GM21619 (cell line): ENCODE measurements at regions not wholly inside any gene's neighbourhood (a gene's known extent, or its start where the extent isn't known, plus 50 kb on each side); places are given as distances from the start of the nearest gene placed in this dataset.

Source experiments
- ATAC-seq: cut with Tn5 transposase; IDR thresholded peaks from one replicate; pipeline ENCODE4 v1.9.1; 2021; ENCODE audit not compliant: unreplicated experiment

DNA sequence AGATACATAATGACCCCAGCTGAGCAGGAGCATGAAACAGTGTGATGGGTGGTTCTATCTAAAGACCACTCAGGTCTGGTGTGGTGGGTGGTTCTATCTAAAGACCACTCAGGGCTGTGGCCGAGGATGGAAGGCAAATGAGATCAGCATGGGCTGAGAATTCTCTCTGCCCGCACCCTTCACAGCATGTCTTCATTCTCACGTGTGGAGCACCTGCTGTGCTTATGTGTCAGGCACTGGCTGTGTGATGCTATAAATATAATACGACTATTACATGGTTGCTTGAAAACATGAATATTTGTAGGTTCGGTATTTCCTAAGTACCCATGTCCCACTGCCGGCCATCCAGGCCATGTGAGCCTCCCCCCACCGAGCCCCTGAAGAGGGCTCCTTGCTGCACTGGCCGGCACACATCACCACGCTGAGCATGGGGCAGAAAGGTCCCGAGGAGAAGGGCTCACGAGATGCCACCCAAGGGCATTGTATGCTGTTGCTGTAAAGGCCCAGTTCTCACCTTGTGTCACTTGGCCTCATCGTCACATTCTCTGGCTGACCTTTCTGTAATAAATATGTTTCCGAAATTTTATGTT, 810.2 kb downstream of the UQCRFS1 start:
- no peak for ATAC-seq

GRCh38 chr19:28401739-28402424, 811.1 kb downstream of the UQCRFS1 start:
- ATAC-seq, result no peak

- ATAC-seq, result no peak
Observed at GRCh38 chr19:28400953-28401671, 811.8 kb downstream of the UQCRFS1 start.

GRCh38 chr19:28399187-28399586, 813.8 kb downstream of the UQCRFS1 start:
- ATAC-seq, result no peak

DNA sequence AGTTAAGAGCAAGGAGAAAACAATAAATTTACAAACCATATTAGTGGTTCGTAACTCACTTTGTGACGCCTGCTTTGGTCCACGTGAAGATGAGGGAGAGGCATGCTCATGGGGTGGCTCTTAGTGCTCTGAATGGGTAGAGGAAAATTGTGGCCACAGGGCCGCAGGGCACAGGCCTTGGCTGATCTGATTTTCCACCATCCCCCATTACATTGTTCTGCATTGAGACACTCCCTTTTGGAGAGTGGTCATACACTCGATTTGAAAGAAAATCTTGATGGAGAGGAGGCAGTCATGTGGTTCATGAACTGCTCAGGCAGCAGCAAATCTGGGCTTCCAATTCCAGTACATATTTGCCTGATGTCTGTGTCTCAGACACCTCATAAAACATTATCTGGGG, 815.2 kb downstream of the UQCRFS1 start:
- no peak for ATAC-seq

DNA sequence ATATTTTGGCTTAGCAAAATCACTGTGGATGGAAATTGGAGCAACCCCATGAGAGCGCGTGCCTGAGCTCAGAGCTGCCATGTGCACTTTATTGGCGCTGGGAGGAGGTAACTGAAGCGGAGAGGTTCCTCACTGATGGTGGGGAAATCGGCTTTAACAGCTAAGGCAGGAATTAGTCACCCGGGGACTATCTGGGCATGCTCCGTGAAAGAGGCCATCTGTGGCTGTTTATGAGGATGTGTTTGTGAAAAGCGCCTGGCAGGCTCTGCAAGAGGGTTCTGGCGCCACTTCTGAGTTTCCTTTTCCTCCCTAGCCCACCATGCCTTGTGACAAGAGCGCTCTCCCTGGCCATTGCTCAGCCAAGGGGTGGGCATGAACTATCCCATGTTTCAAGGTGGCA, 815.6 kb downstream of the UQCRFS1 start:
- ATAC-seq, result no peak

DNA sequence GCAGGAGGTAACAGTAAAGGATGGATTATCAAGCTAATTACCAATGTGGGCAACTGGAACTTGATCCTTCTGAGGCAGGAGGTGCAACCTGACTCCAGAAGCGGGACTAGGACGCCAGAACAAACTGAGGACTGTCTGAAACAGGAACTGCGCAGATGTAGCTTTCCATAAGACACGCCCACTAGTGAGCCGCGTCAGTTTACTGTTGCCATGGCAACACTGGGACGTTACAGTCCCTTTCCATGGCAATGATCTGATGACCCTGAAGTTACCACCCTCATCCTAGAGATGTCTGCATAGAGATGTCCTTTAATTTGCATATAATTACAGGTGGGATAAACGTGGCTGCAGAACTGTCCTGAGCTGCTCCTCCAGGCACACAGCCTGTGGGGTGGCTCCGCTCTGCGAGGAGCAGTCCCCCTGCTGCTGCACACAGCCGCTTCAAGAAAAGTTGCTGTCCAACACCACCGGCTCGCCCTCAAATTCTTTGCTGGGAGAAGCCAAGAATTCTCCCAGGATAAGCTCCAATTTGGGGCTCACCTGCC, 816.6 kb downstream of the UQCRFS1 start:
- no peak for ATAC-seq

DNA sequence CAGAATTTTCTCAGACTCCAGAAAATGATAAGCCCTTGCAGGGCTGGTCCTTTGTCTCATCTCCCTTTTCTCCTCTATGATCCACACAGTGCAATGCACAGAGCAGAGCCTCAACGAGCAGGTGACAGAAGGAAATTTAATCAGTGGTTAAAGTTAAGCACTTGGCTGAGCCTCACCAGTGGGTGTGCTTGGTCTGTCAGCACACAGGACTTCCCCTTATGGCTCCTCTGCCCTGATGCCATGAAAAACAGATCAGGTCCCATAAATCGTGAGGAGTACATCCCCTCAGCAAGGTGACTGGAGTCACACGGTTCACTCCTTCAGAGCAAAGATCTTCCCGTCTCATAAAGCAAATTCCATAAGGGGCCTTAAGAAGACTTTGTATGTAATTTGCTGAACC, 818.2 kb downstream of the UQCRFS1 start:
- no peak for ATAC-seq

DNA sequence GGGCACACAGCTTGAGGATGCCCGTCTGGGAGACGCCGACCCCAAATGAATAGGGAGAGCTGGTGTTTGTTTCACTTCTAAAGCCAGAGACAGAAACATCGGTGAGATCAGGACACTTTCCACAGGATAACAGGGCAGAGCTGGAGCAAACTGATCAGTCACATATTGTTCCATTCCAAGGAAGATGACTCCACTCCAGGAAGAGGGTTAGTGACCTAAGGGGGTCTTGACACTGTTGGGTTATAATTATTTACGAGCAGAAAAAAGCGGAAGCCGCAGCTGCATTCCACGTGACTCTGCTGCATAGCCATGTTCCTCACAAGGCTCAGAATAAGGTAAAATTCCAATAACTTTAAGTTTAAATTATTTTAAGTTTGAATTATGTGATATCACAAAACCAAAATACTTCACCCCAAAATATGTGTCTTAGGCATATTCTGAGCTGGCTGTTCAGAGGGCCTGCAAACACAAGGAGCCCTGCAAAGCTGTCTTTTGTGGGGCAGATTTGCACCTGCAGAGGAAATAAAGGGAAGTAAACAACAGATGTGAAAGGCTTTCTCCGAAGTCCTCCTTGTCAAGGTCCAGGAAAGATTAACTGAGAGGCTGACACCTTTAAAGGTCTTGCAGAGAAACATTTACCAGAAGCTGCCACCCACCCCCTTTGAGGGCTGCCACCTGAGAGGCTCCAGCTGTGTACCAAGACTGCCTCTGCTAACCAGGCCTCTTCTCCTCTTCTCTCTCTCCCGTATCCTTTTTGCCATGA, 819.2 kb downstream of the UQCRFS1 start:
- ATAC-seq, result no peak

DNA sequence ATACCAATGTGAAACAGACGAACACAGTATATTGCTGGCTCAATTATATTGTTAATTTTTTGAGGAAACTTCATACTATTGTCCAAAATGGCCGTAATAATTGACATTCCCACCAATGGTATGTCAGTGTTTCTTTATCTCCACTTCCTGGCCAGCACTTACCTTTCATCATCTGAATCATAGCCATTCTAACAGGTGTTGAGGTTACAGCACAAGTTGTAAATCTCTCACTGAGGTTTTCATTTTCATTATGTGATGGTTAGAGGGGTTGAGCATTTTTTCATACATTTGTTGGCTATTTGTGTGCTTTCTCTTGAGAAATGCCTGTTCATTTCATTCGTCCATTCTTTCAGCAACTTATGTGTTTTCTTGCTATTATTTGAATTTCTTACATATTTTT, 824.0 kb downstream of the UQCRFS1 start:
- no peak for ATAC-seq

DNA sequence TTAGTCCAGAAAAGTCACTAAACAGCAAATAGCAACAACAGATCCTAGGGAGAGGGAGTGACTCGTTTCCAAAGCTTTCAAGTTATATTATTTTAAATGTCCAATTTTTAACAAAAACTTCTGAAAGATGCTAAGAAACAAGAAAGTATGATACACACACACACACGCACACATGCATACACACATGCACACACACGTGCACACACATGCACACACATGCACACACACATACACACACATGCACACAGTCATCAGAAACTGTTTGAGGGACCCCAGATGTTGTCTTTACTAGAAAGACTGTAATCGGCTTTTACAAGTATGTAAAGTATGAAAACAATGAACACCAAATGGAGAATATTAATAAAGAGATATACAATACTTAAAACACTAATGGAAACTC, 825.4 kb downstream of the UQCRFS1 start:
- no peak for ATAC-seq

- no peak for ATAC-seq
Observed at GRCh38 chr19:28386470-28386869, 826.5 kb downstream of the UQCRFS1 start.

DNA sequence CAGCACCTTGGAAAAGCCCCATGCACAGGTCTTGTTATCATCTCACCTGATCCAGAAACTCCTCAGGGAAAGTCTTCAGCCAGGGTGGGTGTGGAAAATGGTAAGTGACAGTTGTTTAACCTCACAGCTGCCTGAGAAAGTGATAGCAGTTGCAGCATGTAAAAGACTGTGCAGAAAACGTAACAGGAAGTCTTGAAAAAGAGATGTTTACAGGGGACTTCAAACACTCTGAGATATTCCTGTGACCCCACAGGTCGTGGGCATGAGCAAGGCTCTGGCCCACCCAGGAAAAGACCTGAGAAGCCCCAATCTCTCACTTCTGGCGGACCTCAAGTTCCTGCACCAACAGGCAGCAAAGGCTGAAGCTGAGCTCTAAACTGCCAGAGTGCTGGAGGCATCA, 826.9 kb downstream of the UQCRFS1 start:
- no peak for ATAC-seq

- no peak for ATAC-seq
Observed at GRCh38 chr19:28377077-28377476, 835.9 kb downstream of the UQCRFS1 start.

GRCh38 chr19:28374971-28375370, 838.0 kb downstream of the UQCRFS1 start:
- ATAC-seq, result no peak

- no peak for ATAC-seq
Observed at GRCh38 chr19:28372576-28373247, 840.2 kb downstream of the UQCRFS1 start.

DNA sequence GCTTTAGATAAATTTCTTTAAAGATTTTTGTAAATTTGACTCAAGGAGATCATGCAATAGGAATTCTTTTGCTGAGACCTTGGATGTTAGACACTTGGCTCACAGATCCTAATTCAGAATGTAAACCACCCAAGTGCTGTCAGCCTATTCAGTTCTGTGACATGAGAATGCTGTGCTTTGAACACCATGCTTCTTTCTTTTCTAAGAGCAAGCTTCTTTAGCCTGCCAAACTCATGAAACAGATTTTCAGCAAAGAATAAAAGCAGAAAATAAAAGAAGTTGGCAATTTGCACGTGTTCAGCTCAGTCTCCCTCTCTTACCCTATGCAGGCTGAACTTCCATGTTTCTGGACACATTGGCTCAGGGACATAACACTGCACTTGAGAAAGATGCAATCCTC, 845.8 kb downstream of the UQCRFS1 start:
- ATAC-seq, result no peak

GRCh38 chr19:28363254-28363653, 849.7 kb downstream of the UQCRFS1 start:
- no peak for ATAC-seq

DNA sequence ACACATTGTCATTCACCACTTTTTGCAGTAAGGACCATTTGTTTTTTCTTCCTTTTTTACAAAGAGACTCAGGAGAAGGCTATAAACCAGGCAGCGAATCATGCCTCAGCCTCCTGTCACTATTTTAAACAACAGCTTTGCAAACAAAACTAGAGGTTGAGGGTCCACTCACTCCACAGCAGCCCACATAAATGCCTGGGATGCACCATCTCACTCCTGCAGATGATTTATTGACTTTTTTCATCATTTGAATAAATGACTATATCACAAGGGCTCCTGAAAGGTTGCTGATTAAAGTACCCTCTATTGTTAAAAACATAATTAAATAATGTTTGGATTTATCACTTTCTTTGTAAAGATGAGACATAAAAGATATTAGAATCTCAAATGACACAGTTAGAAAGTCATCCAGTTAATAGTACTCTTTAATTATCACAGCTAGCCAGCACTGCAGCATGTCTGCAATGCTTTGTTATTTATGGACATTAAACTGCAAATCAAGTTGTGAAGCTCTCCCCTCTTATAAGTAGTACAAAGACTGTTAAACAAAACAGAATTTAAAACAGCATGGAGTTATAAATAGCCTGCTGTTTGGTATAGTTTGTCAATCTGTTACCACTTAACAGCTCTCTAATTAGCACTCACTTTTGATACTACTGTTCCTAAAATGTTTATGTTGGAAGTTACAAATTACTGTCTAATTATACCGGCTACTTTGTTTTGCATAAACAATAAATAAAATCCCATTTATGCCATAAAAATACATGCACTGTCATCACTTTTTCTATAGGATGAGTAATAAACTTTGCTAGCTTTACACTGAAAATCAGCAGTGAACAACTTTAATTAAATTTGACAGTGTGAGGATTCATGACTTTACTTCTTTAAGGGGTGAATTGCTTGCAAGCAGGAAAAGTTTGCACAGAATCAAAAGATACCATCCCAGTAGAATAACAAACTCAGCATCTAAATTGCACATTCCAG, 853.2 kb downstream of the UQCRFS1 start:
- ATAC-seq, result no peak

- no peak for ATAC-seq
Observed at GRCh38 chr19:28358633-28359032, 854.3 kb downstream of the UQCRFS1 start.
